Right lobe of liver (tissue), 4 donors: ENCODE measurements at regions not wholly inside any gene's neighbourhood (a gene's known extent, or its start where the extent isn't known, plus 50 kb on each side); places are given as distances from the start of the nearest gene placed in this dataset.

Experiments used
- CTCF ChIP-seq, 4 donors: fragments of 200-600 bp in 3 of 4; fragments of 450-650 bp in 1 of 4; IDR thresholded peaks; one replicate each; pipeline versions ENCODE4 v1.5.1 to v1.8.0; 2016 to 2022; ENCODE audit warnings: antibody characterized with exemption in 4 of 4, mild to moderate bottlenecking in 2 of 4
- POLR2A ChIP-seq: fragments of 450-650 bp; IDR thresholded peaks from one replicate; pipeline ENCODE4 v1.6.1; 2017; ENCODE audit warnings: antibody characterized with exemption, mild to moderate bottlenecking
- donor health status: DM: no; HTN: no; CAD: no.
- donor health status: DM: no; HTN: no; CAD: no.
- donor health status: DM: no; HTN: yes; CAD: no.

- TF ChIP-seq CTCF (IDR thresholded peaks at IDR 0.05) (no peak), POLR2A (no peak)
Observed at GRCh38 chr4:20574986-20575385, 125.3 kb upstream of the PACRGL start.
